AML-193 (cell line): ENCODE measurements at regions not wholly inside any gene's neighbourhood (a gene's known extent, or its start where the extent isn't known, plus 50 kb on each side); places are given as distances from the start of the nearest gene placed in this dataset.
"Not testable (repeated sequence)": the region's sequence is repeated elsewhere in the genome, so short reads cannot be mapped to it uniquely, and the experiment has no call there.

Source experiments
- DNase-seq, 2 experiments: peaks; one replicate each; lab custom pipeline; 2025; lab: John Stamatoyannopoulos, UW

DNA sequence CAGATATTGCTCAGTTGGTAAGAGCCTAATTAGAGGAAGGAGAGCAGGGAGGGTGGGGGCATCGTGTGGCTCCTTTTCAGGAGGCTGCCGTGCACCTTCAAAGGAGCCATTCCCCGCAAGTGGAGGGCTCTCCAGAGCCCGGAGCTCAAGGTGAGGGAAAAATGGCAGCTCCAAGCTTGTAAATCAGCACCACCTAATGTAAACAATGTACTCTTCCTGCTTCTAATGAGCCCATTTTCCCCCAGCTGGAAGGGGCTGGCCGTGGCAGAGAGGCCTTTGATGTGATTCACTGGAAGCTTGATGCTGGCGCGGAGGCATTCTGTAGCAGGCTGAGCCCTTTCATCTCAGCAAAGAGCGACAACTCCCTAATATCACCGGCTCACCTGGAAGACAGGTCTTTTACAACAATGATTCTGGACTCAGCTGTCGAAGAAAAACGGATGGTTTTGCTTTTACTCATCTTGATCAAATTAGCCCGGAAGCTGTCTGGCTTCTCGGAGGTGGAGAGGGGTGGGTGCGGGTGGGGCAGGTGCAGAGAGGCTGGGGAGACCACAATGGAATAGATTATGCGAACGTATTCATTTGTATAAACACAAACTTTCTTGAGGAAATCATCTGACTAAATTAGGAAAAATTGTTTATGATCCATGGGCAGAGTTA lies 112.5 kb downstream of the RRAGC start:
- DNase-seq: no peak

DNA sequence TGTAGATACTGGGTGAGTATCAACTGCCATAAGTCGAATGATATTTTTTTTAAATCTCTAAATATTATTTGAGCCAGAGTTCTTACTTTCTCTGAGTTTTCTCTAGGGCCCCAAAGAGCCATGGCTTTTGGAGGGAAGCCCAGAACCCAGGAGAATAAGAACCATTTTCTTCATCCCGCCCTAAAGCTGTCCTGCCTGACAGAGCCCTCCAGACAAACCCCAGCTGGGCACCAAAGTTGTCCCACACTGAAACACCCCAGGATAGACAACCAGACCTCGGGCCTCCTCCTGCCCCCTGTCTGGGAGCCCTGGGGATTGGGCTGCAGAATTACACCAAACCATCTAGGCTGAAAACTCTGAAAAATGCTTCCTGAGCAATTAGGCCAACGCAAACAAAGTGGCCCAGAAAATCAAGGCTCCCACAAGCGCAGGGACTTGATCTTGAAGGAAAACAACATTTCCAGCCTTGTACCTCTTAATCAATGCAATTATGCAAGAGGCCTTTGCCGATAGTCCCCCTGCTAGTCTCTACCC lies 113.1 kb downstream of the RRAGC start:
- no peak for DNase-seq

DNA sequence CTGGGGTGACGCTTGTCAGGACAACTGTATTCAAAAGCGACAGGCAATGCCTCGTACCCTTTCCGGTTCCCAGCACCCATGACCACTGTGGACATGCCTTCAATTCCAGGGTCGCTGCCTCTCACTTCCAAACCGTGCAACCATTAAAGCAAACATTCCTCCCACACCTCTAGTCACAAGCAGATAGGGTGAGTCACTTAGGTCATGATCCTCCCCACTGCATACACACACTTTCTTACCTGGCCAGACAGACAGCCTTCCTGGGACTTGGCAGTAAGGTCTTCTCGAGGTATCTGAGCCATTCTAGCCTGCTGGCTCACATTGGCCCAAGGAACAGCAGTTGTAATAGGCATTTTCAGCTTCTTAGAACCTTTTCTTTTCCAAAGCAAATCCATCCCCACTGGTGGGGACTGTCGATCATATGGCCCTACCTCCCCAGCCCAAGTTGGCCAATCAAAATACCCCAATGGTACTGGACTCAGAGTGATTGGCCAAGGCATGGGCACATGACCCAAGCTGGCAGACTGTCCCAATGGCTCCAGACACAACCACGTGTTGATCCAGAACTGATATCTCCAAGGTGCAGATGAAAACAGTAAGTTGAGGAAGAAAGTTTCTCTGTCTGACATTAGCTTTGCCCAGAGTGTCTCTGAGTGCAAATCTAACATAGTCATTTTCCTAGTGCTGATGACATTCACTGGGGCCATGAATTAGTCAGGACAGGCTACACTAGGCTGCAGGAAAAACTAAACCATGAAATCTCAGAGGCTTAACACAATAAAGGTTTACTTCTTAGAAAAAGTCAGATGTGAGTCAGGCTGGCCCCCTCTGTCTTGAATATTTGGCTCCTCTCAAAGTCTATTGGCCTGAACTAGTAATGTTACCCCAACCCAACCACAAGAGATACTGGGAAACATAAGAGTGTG lies 113.8 kb downstream of the RRAGC start:
- DNase-seq: no peak

DNA sequence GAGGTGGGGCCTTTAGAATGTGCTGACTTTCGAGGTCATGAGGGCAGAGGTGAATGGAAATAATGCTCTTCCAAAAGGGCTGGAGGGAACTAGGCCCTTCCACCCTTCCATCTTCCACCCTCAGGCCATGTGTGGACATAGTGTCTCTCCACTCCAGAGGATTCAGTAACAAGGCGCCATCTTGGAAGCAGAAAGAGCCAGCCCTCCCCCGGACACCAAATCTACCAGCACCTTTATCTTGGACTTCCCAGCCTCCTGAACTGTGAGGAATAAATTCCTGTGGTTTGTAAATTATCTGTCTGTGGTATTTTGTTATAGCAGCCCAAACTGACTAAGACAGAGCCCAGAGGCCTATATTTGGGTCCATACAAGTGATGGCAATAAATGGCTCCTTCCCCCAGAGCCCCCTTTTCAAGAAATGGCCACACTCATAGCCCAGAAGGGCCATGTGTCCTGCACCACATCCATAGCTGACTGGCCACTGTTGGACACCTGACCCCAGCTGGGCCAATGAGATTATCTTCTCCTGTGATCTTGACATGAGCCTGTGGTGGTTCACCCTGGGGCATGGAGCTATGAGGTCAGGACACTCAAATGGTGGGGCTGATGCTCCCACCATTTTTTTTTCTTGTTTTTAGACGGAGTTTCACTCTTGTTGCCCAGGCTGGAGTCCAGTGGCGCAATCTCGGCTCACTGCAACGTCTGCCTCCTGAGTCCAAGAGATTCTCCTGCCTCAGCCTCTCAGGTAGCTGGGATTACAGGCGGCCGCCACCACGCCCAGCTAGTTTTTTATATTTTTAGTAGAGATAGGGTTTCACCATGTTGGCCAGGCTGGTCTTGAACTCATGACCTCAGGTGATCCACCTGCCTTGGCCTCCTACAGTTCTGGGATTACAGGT lies 114.9 kb downstream of the RRAGC start:
- DNase-seq: no peak

DNA sequence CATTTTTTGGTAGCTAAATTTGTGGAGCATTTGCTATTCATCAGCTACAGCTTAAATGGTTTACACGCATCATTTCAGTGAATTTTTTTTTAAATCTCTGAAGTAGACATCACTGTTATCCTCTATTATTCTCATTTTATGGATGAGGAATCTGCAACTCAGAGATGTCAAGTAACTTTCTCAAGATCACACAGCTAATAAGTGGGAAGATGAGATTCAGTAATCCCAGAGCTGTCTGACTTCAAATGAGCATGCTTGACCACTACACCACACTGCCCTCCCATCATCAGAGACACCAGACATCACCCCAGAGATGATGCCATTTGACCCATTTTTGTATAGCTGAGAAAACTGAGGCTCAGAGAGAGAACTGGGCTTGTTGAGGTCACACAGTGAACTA lies 116.4 kb downstream of the RRAGC start:
- no peak for DNase-seq

DNA sequence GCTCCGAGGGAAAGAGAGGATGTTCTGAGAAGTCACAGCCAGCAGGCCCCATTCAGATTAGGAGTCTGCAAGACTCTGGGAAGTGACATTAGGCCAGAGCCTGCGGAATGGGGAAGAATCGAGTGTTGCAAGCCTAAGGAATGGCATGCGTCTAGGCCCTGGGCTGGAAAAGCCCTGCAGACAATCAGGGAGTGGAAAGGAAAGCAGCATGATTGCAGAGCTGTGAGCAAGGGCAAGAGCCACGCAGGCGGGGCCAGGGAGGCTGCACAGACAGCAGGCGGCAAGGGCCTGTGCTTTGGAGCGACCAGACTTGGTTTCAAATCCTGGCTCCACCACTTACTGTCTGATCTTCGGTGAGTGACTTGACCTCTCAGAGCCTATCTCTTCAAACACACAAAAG lies 118.2 kb downstream of the RRAGC start:
- DNase-seq: no peak

DNA sequence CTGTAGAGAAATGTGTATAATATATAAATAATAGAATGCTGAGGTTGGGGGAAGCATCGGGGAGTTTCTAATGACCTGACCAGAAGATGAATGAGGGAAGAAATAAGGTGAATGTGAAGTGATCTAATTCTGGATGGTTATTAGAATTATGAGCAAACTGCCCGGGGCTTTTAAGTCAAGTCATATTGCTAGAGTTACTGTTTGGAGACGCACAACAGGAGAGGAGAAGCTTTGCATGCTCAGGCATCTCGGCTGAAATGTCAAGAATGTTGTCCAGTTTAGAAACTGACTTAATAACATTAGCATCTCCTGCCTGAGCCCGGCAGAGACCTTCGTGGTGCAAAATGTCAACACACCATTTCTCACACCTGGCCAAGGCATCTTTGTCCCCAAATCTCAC lies 119.1 kb downstream of the RRAGC start:
- no peak for DNase-seq

DNA sequence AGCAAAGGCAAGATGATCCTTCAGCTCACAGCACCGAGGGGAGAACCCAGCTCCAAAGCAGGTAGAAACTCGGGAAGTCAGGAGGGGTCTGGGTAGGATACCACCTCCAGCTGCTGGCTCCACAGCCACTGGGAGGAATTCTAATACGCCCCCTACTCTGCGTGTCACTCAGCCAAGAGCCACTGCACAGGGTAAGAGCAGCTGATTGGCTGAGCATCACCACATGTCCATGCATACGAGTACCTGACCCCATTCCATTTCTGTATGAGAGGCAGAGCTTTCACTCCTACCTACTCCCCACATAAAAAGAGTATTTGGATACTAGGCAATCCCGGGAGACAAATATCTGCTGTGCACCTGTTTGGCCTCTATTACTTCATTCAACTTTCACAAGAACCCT lies 121.4 kb downstream of the RRAGC start:
- no peak for DNase-seq

DNA sequence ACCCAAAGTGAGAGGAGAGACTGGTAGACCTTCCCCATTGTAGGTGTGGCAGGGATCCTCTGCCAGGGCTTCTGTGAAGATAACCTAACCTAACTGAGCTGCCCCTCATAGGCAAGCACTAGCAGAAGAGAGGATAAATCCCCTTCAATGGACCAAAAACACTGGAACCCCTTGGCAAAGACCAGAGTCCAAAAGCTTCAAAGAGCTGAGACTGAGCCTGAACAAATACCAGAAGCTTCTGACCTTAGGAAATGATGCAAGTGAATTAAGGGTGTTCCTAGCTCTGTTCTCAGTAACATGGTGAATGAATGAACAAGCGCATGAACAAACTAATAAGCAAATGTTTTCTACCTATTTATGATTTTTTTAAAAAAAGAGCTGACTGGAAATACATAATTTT lies 123.2 kb downstream of the RRAGC start:
- no peak for DNase-seq

DNA sequence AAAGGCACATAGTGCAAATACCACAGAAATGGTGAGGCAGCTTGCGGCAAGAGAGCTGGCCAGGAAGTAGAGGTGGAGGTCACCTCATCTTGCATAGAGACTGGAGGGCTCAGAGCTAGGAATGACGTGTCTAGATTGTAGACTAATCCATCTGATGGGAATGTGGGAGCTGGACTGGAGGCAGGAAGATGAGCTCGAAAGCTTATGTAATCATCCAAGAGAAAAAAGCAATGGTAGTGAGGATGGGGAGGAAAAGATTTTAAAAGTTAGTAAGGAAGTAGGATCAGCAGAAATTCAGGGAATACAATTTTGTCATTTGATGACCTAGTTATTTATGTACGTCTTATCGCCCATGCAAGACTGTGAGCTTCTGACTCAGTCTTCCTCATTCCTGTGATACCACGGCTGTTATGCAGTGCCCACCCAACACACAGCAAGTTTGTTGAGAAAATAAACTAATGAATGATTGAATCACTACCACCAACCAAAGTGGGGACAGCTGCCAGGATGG lies 123.9 kb downstream of the RRAGC start:
- no peak for DNase-seq

DNA sequence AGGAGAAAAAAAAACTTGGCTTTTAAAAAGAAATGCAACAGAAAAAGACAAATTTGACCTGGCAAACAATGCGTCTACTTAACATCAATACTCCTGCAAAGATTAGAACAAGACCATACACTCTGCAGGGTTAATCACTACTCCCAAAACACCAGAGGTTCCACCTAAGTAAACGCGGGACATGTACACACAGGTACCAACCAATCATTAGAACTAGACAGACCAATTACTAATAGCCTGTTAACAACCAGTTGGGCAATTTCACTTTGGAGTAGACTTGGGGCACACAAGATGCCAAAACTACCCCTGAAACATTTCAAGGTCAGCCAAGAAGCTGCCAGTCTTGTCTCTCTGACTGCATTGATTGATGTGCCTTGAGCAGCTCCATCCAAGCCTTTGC lies 125.8 kb downstream of the RRAGC start:
- DNase-seq: no peak

DNA sequence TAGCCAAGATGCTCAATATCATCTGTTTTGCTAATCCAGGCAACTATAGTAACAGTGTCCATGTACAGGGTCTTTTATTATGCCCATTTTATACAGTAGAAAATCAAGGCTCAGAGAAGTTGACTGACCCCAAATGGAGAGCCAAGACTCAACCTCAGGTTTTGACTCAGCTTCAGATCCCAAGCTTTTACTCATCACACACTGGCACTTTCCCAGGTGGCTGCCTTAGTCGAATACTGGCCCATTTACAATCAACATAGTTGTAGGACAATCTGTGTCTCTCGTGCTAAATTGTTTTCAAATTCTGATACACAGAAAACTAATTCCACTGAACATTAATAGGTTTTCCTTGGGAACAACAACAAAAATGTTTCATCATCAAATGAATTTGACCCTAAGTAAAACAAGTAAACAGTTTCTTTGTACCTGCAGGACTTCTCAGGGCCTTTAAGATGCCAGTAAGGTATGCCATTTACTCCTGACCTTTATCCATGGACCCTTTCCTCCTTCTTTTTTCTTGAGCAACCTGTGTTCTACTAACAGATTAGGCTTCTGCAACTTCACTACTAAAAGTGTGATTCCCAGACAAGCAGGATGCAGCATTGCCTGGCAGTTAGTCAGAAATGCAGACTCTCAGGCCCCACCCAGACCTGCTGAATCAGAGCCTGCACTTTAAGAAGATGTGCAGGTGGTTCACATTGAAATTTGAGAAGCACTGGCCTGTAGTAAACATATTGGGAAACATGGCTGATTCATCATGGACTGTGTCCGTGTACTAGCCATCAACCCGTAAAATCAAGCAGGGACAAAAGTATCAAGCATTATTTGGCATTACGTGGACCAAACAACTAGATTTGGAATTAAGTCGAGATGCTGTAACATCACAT lies 128.8 kb downstream of the RRAGC start:
- no peak for DNase-seq

DNA sequence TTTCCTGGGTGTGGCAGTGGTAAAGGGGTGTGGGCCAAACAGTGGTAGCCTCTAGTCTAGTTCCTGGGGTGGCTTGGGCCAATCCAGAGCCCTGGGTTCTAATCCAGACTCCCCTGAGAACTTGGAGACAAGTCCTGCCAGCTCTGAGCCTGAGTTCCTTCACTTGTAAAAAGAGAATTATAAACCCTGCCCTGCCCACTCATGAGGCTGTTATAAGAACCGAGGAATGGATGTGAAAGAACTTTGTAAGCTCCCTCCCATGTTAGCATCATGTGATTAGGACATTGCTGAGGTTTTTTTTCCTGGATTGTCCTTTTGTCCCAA lies 131.0 kb downstream of the RRAGC start:
- DNase-seq: no peak

DNA sequence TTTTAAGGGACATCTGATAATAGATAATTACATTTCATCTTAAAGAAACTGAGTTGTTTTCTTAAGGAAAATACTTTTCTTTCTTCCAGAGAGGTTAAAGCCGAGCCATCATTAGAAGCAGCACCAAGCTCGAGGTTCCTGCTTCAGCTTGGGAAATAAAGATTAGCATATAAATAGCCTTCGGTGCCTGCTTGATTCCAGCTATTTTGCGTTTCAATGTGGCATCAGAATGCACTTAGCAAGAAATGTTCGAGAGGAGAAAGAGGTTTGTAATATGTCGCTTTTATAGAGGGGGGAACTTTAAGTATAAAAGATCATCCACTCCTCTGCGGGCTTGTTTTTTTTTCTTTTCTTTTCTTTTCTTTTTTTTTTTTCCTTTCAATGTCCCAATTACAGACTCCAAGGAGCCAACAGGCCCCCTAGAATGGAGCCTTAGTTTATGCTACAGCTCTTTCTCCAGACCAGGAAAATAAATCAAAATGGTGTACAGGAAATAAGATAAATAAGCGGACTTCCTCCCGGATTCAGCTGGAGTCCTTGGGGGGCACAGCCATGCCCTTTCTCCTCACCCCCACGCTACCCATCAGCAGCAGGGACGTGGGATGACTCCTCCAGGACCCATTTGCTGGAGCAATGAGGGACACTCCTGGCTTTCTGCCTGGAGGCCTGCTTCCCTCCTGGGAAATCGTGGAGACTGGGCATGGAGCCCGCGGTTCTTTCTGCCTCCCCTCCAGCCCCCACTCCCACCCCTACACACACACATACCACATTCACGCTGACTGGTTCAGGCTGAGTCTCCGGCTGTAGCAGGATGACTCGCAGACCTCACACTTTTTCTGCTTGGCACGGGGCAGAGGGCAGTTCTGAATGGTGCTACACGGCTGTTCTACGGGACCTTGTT lies 131.6 kb downstream of the RRAGC start:
- DNase-seq: no peak

DNA sequence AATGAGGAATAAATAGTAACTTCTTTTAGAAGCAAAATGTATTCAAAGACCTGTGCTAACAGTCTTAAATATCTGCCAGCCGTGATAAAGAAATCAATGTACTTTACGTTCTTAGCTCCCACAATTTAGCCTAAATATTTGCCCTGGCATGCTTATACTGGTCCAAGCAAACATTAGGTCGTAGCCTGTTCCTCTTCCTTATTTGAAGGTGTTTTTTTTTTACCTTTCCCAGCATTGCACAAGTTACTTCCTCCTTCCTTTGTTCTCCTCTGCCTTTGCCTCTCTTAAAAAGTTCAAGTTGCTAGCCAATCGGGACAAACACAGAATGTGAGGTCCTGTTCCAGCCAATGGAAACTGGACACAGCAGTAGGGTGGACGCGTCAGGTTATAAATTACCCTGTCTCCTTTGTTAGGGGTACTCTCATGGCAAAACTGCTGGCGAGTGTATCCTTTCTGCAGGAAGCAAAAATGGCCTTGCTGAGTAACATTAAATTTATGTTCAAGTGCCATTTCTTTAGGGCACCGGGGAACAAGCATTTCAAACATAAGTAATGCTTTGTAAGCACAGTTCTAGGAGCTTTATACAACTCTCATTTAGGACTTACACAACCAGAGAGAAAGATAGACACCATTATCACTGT lies 134.1 kb downstream of the RRAGC start:
- DNase-seq: not testable (repeated sequence)

DNA sequence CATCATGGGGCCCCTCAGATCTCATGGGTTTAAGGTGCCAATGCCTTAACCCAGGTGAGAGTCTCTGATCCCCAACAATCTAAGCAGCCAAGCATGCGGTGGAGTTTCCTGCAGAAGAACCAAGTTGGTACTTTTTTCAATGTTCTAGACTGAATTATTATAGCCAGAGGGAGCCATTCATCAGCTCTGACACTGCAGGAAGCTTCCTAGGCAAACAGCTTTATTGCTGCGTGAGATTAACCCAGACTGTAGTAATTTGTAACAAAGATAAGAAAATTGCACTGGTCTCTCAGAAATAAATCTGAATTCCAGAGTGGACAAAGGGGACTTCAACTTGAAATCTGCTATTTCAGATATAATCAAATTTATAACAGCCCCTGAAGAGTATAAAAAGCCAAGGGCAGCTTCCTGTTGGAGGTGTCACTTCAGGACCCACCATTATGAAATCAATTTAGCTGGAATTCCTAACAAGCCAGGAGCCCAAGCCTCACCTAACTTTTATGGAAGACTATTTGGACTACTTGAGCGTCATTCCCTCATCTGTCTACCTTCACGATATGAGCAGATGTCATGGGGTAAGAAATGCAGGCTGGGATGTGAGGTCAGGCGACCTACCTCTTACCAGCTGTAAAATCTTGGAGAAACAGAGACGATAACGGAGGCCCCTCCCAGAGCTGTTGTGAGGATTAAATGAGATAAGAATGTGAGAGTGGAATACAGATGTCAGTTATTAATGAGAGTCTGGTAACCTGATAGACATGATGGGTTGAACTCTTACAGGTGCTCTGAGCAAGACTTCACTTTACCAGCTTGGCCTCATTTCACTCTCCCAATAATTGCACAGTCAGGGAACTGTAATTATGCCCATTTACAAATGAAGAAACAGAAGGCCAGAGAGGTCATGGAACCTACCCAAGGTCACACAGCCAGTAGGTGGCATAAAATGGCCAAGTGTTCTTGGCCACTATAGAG lies 135.1 kb downstream of the RRAGC start:
- no peak for DNase-seq

DNA sequence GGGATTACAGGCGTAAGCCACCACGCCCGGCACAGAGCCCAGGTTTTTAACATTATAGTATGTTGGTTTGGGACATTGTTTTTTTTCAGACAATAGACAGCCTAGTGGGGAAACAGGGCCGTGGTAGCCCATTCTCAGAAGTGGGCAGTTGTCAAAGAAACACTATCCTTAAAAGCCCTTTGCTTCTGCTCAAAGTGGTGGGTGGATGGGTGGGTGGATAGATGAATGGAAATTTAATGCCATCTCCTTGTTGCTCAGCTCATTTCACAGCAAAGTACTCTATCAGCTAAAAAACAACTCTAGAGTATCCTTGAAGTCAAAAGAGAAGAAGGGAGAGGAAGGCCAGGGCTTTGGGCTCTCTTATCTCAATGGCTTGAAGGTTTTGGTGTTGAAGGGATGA lies 137.8 kb downstream of the RRAGC start:
- no peak for DNase-seq

DNA sequence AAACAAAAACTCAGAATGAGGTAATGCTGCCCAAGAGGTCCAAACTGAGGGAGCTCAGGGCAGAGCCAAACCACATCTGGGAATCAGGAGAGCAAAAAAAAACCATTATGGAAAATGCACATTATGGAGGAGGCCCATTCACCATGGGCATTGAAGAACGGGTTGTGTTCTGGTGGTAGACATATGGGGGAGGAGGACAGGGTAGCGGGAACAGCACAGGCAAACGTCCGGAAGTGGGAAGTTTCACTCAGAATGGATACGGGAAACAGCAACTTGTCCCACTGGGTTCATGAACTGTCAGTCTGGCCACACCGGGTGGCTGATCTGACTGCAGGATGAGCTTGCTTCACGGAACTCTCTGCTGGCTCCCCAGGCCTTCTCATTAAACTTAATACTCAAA lies 139.7 kb downstream of the RRAGC start:
- DNase-seq: no peak
